OCI-M1 (cell line): ENCODE measurements at regions not wholly inside any gene's neighbourhood (a gene's known extent, or its start where the extent isn't known, plus 50 kb on each side); places are given as distances from the start of the nearest gene placed in this dataset.

Source experiments
- DNase-seq: peaks from one replicate; lab custom pipeline; 2025; lab: John Stamatoyannopoulos, UW

DNA sequence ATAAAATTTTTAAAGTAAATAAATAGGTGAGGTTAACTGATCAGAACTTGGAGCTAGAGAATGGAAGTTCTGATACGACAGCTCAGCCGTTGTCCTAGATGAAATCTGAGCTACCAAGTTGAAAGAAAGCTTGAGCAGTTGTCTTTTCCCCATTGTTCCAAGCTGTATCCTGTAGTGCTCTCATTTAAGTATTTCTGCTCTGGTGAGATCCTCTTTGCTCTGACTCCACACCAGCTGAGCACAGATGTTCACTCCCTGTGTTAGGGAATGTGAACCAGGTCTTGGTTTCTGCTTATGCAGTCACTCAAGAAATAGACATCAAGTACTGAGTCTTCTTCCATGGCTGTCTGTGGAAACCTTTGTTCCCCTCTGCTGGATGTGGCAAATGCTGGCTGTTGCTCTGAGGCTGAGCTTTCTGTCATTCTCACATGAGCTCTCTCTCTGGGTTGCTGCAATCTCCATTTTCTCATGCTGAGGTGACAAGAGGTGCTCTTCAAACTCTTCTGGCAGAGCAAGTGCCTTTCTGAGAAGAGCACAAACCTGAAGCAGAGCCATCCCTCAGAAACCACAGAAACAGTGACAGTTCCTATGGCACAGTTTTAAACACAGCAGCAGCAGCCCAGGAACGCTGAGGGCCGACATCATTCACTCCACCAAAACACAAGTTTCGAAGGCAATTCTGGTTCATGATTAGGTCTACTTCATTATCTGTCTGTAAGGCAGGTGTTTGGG is 194.1 kb downstream of the SP3 start:
- DNase-seq: no peak

GRCh38 chr2:173772205-173772604 is 193.0 kb downstream of the SP3 start:
- no peak for DNase-seq

DNA sequence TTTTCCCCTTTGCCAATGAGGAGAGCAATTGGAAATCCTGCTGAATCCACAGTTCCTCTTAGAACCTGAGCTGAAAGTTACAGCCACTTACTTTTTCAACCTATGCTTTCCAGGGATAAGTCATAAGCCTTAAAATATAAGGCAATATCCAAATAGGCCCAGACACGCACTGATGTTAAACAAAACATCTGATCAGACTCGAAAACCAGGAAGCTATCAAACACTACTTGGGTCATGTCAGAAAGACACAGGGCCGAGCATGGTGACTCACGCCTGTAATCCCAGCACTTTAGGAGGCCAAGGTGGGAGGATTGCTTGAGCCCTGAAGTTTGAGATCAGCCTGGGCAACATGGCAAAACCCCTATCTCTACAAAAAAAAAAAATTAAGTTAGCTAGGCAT is 192.1 kb downstream of the SP3 start:
- no peak for DNase-seq

GRCh38 chr2:173775440-173775839 is 189.7 kb downstream of the SP3 start:
- no peak for DNase-seq

DNA sequence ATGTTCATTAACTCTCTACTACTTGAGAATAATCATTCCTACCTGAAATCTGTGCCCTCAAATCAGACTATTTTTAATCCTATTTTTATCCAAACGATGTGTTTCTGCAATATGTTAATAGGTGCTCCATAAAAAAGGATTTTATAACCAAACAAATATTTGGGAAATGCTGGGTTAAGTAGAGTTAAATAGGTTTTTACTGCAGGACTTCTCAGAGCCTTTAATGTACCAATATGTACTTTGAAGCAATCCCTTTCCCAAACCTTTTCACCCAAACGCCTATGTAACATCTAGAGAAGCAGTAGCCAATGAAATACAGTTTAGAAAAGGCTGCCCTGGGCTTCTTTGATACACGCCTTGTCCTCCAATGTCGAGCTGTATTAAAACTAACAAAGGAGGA is 182.5 kb downstream of the SP3 start:
- DNase-seq: no peak

- DNase-seq: no peak
Measured at GRCh38 chr2:173783382-173783781, 181.8 kb downstream of the SP3 start.

DNA sequence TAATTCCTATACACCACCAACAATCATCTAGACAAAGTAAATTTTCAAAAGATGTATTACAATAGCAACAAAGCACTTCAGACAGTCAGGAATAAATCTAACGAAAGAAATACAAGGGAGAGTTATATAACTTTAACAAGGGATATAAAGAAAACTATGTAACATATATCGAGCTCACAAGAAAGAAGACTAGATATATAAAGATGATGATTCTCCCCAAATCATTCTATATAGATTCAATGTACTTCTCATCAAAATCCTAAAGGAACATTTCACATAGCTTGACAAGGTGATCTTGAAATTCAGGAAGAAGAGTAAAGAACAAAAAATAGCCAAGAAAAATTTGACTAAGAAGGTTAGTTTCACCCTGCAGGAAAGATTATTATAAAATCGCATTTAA is 179.4 kb downstream of the SP3 start:
- no peak for DNase-seq

DNA sequence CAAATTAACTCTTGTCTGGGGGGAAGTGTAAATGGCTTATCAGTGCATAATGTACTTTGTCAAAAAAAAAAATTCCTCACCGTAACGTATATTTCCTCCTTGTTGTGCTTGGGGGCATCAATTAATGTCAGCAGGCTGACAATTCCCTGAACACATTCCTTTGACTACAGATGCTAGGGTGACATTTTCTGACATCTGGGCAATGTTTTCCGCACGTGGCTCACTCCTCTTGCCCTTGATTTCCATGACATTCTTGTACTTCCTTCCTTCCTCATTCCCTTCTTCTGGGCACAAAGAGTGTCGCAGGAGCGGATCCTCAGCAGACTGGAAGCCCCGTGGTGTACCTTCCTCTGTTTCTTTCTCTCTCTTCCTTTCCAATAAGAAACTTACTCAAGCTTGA is 173.7 kb downstream of the SP3 start:
- DNase-seq: no peak

- DNase-seq: no peak
Measured at GRCh38 chr2:173792166-173792565, 173.0 kb downstream of the SP3 start.

- DNase-seq: no peak
Measured at GRCh38 chr2:173792741-173793140, 172.4 kb downstream of the SP3 start.

DNA sequence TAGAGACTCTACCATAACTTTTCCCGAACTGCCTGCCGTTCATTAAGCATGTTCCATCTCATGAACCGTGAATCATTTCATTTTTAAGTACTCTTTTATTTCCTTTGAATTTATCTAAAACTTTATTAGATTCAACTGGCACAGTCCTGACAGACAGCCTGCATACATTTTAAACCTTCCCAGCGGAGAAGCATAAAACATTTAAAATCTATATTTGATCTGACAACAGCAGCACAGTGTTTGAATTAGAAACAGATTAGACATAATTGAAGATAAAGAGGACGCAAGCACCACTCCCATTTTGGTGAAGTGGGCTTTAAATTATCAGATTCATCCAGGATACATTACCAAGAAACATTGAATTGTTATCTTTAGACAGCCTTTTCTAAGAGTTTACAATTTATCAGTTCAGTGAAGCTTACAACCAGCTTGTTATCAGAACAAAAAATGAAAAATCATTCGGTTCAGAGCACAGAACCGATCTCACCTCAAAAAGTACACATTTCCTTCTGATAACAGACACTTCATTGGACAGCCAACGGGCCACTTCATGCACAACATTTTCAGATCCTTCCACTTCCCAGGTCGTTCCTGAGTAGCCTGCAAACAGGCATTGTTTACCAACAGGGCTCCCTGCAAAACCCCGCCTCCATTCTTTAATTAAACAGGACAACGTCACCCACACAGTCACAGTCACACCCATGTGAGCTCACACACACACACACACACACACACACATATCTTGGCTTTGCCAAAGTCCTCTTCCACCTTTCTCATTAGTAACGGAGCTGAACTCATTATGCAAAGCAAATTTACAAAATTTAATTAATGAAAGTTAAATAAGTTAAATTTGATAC is 171.2 kb downstream of the SP3 start:
- DNase-seq: peak; percentile 54

GRCh38 chr2:173797586-173798263 is 167.4 kb downstream of the SP3 start:
- DNase-seq: no peak

DNA sequence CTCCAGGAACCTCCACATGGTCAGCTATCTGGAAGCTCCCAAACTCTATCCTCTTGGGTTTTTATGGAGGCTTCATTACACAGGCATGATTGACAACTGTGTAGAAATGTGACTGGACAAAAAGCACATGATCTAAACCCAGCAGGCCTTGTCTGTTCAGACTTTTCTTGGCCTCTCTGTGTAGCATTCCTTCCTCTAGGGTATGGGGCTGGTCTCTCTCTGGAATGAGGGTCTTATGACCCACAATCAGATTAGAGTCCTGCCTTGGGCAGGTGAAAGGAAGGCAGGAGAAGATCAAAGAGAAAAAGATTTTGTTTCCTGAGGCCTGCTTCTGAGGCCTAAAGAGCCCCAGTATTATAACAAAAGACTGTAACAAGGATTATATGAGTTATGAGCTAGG is 162.7 kb downstream of the SP3 start:
- no peak for DNase-seq

DNA sequence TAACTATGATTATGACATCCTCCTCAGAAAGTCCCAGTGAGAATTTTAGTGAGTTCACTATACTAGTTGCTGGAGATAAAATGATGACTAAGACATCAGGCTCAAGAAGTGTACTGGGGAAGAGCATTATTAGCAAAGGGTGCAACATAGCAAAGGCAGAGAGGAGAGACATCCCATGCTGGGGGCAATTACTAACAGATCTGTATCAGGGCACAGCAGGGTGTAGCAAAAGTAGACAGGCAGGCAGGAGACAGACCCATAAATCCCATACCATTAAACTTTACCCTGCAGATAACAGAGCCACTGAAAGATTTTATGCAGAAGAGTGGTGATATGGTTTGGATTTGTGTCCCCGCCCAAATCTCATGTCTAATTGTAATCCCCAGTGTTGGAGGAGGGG is 161.7 kb downstream of the SP3 start:
- DNase-seq: no peak

DNA sequence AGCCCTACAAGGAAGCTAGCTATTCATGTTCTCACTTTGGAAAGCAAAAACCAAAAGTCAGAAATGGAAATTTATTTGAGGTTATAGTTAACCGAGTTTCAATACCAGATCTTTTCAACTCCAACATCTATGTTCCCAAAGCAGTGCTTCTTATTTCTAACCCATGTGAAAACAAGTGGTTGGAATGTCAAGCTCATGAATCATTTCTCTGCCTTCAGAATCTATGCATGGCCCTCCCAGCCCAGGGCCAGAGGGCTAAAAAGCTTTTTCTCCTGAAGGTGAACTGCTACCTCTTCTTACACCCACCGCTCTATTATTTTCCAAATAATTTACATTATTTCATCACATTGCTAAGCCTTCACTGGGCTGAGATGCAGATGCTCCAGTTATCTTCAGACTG is 158.4 kb downstream of the SP3 start:
- no peak for DNase-seq

GRCh38 chr2:173808718-173809117 is 156.5 kb downstream of the SP3 start:
- no peak for DNase-seq

DNA sequence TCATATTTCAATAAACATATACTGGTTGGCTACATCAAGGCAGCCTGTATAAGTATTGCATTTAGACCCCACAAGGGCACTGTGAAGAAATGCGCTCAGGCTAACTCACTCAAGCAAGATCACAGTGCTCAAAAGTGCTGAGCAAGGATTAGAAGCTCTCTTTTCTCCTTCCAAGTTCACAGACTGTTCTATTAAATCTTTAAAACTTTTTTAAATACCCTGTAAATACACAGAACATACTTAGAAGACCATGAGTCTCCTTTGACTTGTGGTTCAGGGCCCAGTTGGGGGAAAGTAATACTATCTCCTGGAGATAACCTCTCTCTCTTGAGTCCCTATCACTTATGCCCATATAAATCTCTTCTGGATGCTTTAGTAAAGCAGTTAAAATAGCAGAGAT is 152.9 kb downstream of the SP3 start:
- DNase-seq: no peak

DNA sequence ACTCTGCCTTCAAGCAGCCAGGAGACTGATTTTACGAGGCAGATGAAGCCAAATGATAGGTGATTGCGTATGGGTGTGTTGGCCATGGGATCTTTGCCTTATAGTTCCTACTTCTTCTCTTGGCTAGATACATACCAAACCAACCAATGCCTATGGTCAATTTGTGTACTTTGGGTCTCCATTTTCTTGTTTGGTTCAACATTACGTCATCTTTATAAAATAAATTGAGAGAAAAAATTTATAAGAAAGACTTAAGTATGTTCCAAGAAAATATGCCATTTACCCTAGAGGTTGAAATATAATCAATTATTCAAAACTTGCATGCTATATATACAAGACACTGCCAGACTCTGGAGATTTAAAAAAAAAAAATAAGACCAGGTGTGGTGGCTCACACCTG is 150.9 kb downstream of the SP3 start:
- no peak for DNase-seq

DNA sequence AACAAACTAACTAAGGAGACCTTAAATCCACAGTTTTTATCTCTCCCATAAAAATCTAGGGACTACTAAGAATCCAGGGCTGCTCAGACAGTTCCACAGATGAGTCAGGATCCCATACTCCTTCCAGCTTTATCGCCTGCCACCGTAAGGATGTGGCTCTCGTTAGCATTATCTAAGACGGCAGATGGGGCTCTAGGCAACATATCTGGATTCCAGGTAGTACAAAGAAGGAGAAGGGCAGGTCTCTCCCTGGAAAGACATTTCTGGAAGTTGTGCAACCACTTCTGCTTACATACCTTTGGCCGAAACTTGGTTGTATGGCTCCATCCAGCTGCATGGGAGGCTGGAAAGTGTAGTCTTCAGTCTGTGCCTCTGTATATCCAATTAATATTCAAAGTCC is 149.4 kb downstream of the SP3 start:
- peak; percentile 9 for DNase-seq

DNA sequence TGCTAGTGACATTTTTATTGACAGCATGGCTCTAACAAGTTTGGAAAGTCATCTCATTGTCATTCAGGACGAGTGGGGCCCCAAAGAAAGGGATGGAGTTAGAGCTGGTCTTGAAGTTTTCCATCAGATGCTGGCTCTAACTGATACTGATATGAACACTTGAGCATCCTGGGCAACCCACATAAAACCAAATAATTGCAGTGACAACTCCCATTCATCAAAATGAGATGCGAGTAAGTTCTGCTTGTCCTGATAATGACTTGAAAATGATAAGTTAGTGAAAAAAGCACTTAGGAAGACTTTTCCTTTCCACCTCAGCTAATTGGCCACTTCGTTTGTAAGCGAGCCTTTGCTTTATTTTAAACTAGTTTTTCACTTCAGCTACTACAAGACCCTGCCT is 147.6 kb downstream of the SP3 start:
- DNase-seq: no peak

DNA sequence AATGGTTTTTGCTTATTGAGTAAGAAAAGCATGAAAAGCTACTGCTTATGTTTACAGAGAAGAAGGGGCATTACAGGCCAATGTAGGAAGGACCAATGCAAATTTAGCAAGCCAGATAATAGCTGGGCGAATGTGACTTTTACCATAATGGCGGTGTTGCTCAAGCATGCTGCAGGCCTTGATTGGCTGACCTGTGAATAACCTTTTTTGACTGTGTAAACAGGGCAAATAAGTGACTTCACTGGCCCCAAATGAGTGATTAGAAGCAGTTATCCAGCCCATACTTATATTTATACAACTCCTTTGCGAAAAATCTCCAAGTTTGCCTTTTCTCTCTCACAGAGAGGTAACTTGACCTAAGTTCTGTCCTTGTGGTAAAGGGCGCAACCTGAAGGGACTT is 146.9 kb downstream of the SP3 start:
- no peak for DNase-seq

GRCh38 chr2:173819852-173820251 is 145.3 kb downstream of the SP3 start:
- DNase-seq: no peak

- no peak for DNase-seq
Measured at GRCh38 chr2:173821451-173821850, 143.7 kb downstream of the SP3 start.
